Lung microvascular endothelial cell (primary cell): ENCODE measurements at regions not wholly inside any gene's neighbourhood (a gene's known extent, or its start where the extent isn't known, plus 50 kb on each side); places are given as distances from the start of the nearest gene placed in this dataset.

Source experiments
- DNase-seq, 2 donors: peaks; one replicate each; pipeline versions ENCODE4 v3.0.0 to v3.0.0-alpha.2; 2010; ENCODE audit warnings: low read depth in 2 of 2

GRCh38 chr2:225340923-225341322 lies 58.6 kb upstream of the NYAP2 start:
- no peak for DNase-seq

GRCh38 chr2:225337183-225337582 lies 62.3 kb upstream of the NYAP2 start:
- peak in 1 of 2 donors; percentile 5 for DNase-seq

- DNase-seq: no peak
These were observed 65.0 kb upstream of the NYAP2 start for GRCh38 chr2:225334514-225334913.

GRCh38 chr2:225328192-225328591 lies 71.3 kb upstream of the NYAP2 start:
- no peak for DNase-seq

GRCh38 chr2:225326969-225327368 lies 72.5 kb upstream of the NYAP2 start:
- DNase-seq: no peak

GRCh38 chr2:225319872-225320271 lies 79.6 kb upstream of the NYAP2 start:
- no peak for DNase-seq

GRCh38 chr2:225318440-225318839 lies 81.1 kb upstream of the NYAP2 start:
- DNase-seq: no peak

GRCh38 chr2:225317186-225317585 lies 82.3 kb upstream of the NYAP2 start:
- no peak for DNase-seq

GRCh38 chr2:225310745-225311144 lies 88.8 kb upstream of the NYAP2 start:
- no peak for DNase-seq

- DNase-seq: no peak
These were observed 90.0 kb upstream of the NYAP2 start for GRCh38 chr2:225309516-225309915.

GRCh38 chr2:225296951-225297350 lies 102.6 kb upstream of the NYAP2 start:
- DNase-seq: no peak

- no peak for DNase-seq
These were observed 104.4 kb upstream of the NYAP2 start for GRCh38 chr2:225295102-225295501.

GRCh38 chr2:225293638-225294037 lies 105.9 kb upstream of the NYAP2 start:
- no peak for DNase-seq

GRCh38 chr2:225290757-225291400 lies 108.6 kb upstream of the NYAP2 start:
- DNase-seq: no peak

GRCh38 chr2:225289659-225290058 lies 109.9 kb upstream of the NYAP2 start:
- no peak for DNase-seq

GRCh38 chr2:225288986-225289385 lies 110.5 kb upstream of the NYAP2 start:
- no peak for DNase-seq

- peak; percentile 1 to 3 for DNase-seq
These were observed 116.4 kb upstream of the NYAP2 start for GRCh38 chr2:225282858-225283710.

- DNase-seq: no peak
These were observed 123.3 kb upstream of the NYAP2 start for GRCh38 chr2:225276207-225276606.

- DNase-seq: no peak
These were observed 124.1 kb upstream of the NYAP2 start for GRCh38 chr2:225275443-225275842.

GRCh38 chr2:225274751-225275150 lies 124.8 kb upstream of the NYAP2 start:
- no peak for DNase-seq

- no peak for DNase-seq
These were observed 127.3 kb upstream of the NYAP2 start for GRCh38 chr2:225272173-225272572.

GRCh38 chr2:225270861-225271260 lies 128.6 kb upstream of the NYAP2 start:
- peak in 1 of 2 donors; percentile 33 for DNase-seq

- no peak for DNase-seq
These were observed 129.5 kb upstream of the NYAP2 start for GRCh38 chr2:225270053-225270452.
